Left cardiac atrium (tissue), 4 donors: ENCODE measurements at regions not wholly inside any gene's neighbourhood (a gene's known extent, or its start where the extent isn't known, plus 50 kb on each side); places are given as distances from the start of the nearest gene placed in this dataset.

ENCODE experiments used
- ATAC-seq, 2 donors: fragments of 200-7000 bp; cut with Tn5 transposase; one replicate each; pipeline ENCODE4 v1.9.1; 2020; ENCODE audit warnings: mild to moderate bottlenecking in 2 of 2, moderate library complexity in 2 of 2
- DNase-seq: peaks from one replicate; pipeline ENCODE4 v3.0.0-alpha.2; 2020
- intact Hi-C, 2 donors: fragments of 100-400 bp; cut with DNase I; formaldehyde crosslinking; loops; one replicate each; pipeline versions ENCODE4 v1.14.1 to v1.15.1; 2022 to 2023
- donor health status: DM: no; HTN: yes; CAD: no.
- donor health status: DM: no; HTN: yes; CAD: no; lungs with severe emphysema.
- donor health status: DM: yes; HTN: yes; CAD: no.
- donor health status: Dilated cardiomyopathy.

GRCh38 chr14:101123618-101124510 lies 220.3 kb upstream of the RTL1 start:
- no peak for ATAC-seq
- intact Hi-C loops: no loop called here
- DNase-seq: no peak

- intact Hi-C loops: no loop called here
- ATAC-seq (no peak), DNase-seq (peak; percentile 7)
These were observed 221.3 kb upstream of the RTL1 start for GRCh38 chr14:101124815-101125214.

- intact Hi-C loops: no loop called here
- DNase-seq (no peak), ATAC-seq (no peak)
These were observed 221.8 kb upstream of the RTL1 start for GRCh38 chr14:101125313-101125712.

- ATAC-seq (no peak), DNase-seq (peak; percentile 5)
- intact Hi-C loops: no loop called here
These were observed 222.5 kb upstream of the RTL1 start for GRCh38 chr14:101125719-101126651.

GRCh38 chr14:101126731-101127130 lies 223.2 kb upstream of the RTL1 start:
- intact Hi-C loops: no loop called here
- peak; percentile 10 for DNase-seq
- no peak for ATAC-seq

GRCh38 chr14:101127224-101127623 lies 223.7 kb upstream of the RTL1 start:
- intact Hi-C loops: no loop called here
- ATAC-seq (no peak), DNase-seq (no peak)

- intact Hi-C loops: no loop called here
- DNase-seq (peak; percentile 10), ATAC-seq (no peak)
These were observed 225.2 kb upstream of the RTL1 start for GRCh38 chr14:101128478-101129321.

- ATAC-seq: no peak
- intact Hi-C loops: no loop called here
- DNase-seq: no peak
These were observed 226.1 kb upstream of the RTL1 start for GRCh38 chr14:101129521-101130167.

- intact Hi-C loops: no loop called here
- ATAC-seq (no peak), DNase-seq (no peak)
These were observed 227.3 kb upstream of the RTL1 start for GRCh38 chr14:101130861-101131260.

- intact Hi-C loops: no loop called here
- DNase-seq (no peak), ATAC-seq (no peak)
These were observed 228.0 kb upstream of the RTL1 start for GRCh38 chr14:101131451-101131916.

GRCh38 chr14:101132051-101132571 lies 228.6 kb upstream of the RTL1 start:
- no peak for ATAC-seq
- intact Hi-C loops: no loop called here
- no peak for DNase-seq

- ATAC-seq: no peak
- intact Hi-C loops: no loop called here
These were observed 229.1 kb upstream of the RTL1 start for GRCh38 chr14:101132588-101132987.

GRCh38 chr14:101133068-101133467 lies 229.5 kb upstream of the RTL1 start:
- intact Hi-C loops: no loop called here
- DNase-seq (no peak), ATAC-seq (no peak)

More at GRCh38 chr14:101132588-101132987, 229.1 kb upstream of the RTL1 start:
- DNase-seq: no peak

- intact Hi-C loops: no loop called here
- DNase-seq (no peak), ATAC-seq (no peak)
These were observed 230.7 kb upstream of the RTL1 start for GRCh38 chr14:101134161-101134631.

- DNase-seq (no peak), ATAC-seq (no peak)
- intact Hi-C loops: no loop called here
These were observed 231.4 kb upstream of the RTL1 start for GRCh38 chr14:101134851-101135433.

- ATAC-seq: peak in 1 of 2 donors; percentile 41
- DNase-seq: no peak
- intact Hi-C loops: no loop called here
These were observed 232.5 kb upstream of the RTL1 start for GRCh38 chr14:101135796-101136742.

GRCh38 chr14:101137234-101137633 lies 233.7 kb upstream of the RTL1 start:
- ATAC-seq: no peak
- intact Hi-C loops: no loop called here
- DNase-seq: no peak
